ENCODE measurements at regions not wholly inside any gene's neighbourhood (a gene's known extent, or its start where the extent isn't known, plus 50 kb on each side); places are given as distances from the start of the nearest gene placed in this dataset.

DNA sequence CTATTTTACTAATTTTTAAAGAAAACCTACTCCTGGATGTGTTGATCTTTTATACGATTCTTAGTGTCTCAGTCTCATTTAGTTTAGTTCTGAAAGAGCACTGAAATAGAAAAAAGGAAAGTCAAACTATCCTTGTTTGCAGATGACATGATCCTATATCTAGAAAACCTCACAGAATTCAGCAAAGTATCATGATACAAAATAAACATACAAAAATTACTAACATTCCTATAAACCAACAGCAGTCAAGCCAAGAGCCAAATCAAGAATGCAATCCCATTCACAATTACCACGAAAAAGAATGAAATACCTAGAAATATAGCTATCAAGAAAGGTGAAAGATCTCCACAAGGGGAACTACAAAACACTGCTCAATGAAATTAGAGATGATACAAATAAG lies 225.8 kb upstream of the CDH18 start:
- Histone ChIP-seq H3K27ac (ENCODE audit: control insufficient read depth, insufficient read depth) (no peak overlapping the region), H3K9ac (ENCODE audit: control insufficient read depth, insufficient read depth, low read length) (no peak overlapping the region), H3K4me1 (ENCODE audit: control insufficient read depth, insufficient read depth, low read length) (no peaks in the 10 kb centered on the region), H3K36me3 (ENCODE audit: control insufficient read depth in 2 of 2, insufficient read depth in 2 of 2, low read length in 1 of 2) (no peaks in the 10 kb centered on the region), H4K20me1 (ENCODE audit: control insufficient read depth, insufficient read depth) (no peaks in the 10 kb centered on the region), H3K4me2 (ENCODE audit: control insufficient read depth, insufficient read depth) (no peak overlapping the region), H3K27me3 (replicated peaks in 1 of 2; ENCODE audit: control insufficient read depth in 2 of 2, insufficient read depth in 2 of 2, low read length in 1 of 2) (no peaks in the 10 kb centered on the region), H2AFZ (ENCODE audit: control insufficient read depth, low read depth, low read length) (no peak overlapping the region), H3K79me2 (ENCODE audit: control insufficient read depth, insufficient read depth, low read length) (no peaks in the 10 kb centered on the region), H3K4me3 (no peak overlapping the region), H3K9me3 (replicated peaks; ENCODE audit: control insufficient read depth, insufficient read depth, low read length) (no peaks in the 10 kb centered on the region)
- intact Hi-C loops (cut with micrococcal nuclease; ENCODE audit: unreplicated experiment), result no loop called here
- 21% methylated on average over 2 of the region's 2 CpGs for WGBS (ENCODE audit: insufficient coverage, insufficient replicate concordance, low lambda C conversion rate, missing lambda C conversion rate)
- ChIA-PET RAD21 (ENCODE audit: unreplicated experiment) (no interaction called here), SMC1A (ENCODE audit: uncharacterized antibody, unreplicated experiment) (interaction anchor here (1.3 kb wide), 1 partner anchor 10 kb away, joined by 3 read pairs; no protein-coding TSS in a partner anchor), CTCF (no interaction called here), POLR2A (no interaction called here)
- ATAC-seq, result no peak
- no peak for DNase-seq (ENCODE audit: low read depth, low spot score)
- in situ Hi-C loops (cut with MboI), result no loop called here
- TF ChIP-seq PML (IDR thresholded peaks at IDR 0.05; ENCODE audit: low read length) (no peak), SREBF1 (IDR thresholded peaks at IDR 0.05; ENCODE audit: low read length) (no peak), NR2C2 (IDR thresholded peaks at IDR 0.05; ENCODE audit: borderline replicate concordance, control insufficient read depth, insufficient read length, low read depth) (no peak), POU2F2 (IDR thresholded peaks at IDR 0.05; ENCODE audit: borderline replicate concordance, low read depth, low read length) (no peak), WRNIP1 (IDR thresholded peaks at IDR 0.05; ENCODE audit: borderline replicate concordance, low read depth, low read length) (no peak), FOXK2 (IDR thresholded peaks at IDR 0.05) (no peak)
- TF ChIP-seq, protein P1, sequence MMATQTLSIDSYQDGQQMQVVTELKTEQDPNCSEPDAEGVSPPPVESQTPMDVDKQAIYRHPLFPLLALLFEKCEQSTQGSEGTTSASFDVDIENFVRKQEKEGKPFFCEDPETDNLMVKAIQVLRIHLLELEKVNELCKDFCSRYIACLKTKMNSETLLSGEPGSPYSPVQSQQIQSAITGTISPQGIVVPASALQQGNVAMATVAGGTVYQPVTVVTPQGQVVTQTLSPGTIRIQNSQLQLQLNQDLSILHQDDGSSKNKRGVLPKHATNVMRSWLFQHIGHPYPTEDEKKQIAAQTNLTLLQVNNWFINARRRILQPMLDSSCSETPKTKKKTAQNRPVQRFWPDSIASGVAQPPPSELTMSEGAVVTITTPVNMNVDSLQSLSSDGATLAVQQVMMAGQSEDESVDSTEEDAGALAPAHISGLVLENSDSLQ (IDR thresholded peaks at IDR 0.05), result no peak
- TF ChIP-seq, protein P2, sequence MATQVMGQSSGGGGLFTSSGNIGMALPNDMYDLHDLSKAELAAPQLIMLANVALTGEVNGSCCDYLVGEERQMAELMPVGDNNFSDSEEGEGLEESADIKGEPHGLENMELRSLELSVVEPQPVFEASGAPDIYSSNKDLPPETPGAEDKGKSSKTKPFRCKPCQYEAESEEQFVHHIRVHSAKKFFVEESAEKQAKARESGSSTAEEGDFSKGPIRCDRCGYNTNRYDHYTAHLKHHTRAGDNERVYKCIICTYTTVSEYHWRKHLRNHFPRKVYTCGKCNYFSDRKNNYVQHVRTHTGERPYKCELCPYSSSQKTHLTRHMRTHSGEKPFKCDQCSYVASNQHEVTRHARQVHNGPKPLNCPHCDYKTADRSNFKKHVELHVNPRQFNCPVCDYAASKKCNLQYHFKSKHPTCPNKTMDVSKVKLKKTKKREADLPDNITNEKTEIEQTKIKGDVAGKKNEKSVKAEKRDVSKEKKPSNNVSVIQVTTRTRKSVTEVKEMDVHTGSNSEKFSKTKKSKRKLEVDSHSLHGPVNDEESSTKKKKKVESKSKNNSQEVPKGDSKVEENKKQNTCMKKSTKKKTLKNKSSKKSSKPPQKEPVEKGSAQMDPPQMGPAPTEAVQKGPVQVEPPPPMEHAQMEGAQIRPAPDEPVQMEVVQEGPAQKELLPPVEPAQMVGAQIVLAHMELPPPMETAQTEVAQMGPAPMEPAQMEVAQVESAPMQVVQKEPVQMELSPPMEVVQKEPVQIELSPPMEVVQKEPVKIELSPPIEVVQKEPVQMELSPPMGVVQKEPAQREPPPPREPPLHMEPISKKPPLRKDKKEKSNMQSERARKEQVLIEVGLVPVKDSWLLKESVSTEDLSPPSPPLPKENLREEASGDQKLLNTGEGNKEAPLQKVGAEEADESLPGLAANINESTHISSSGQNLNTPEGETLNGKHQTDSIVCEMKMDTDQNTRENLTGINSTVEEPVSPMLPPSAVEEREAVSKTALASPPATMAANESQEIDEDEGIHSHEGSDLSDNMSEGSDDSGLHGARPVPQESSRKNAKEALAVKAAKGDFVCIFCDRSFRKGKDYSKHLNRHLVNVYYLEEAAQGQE (IDR thresholded peaks at IDR 0.05; ENCODE audit: low read depth, low read length), result no peak
- no TSS peak for BruUV-seq (replicated peaks)
- no peak for FAIRE-seq

All from GM12878 (cell line).